Left lung (tissue), 4 donors: ENCODE measurements at regions not wholly inside any gene's neighbourhood (a gene's known extent, or its start where the extent isn't known, plus 50 kb on each side); places are given as distances from the start of the nearest gene placed in this dataset.

Experiments
- ATAC-seq: fragments of 200-7000 bp; cut with Tn5 transposase; one replicate; pipeline ENCODE4 v1.9.1; 2020; ENCODE audit warnings: moderate library complexity
- DNase-seq, 4 donors: peaks; one replicate each; pipeline ENCODE4 v3.0.0-alpha.2; 2013 to 2020
- H3K27ac ChIP-seq, 2 donors: fragments of 200-600 bp; sonication (generic) in 1 of 2; one replicate each; pipeline versions ENCODE4 v1.5.0 to v1.8.0; 2020 to 2021
- H3K27me3 ChIP-seq, 2 donors: fragments of 200-600 bp; sonication (generic) in 1 of 2; one replicate each; pipeline versions ENCODE4 v1.5.0 to v1.8.0; 2020 to 2021
- H3K36me3 ChIP-seq, 2 donors: fragments of 200-600 bp; sonication (generic) in 1 of 2; one replicate each; pipeline versions ENCODE4 v1.5.0 to v1.8.0; 2020 to 2021
- H3K4me1 ChIP-seq, 2 donors: fragments of 200-600 bp; one replicate each; pipeline ENCODE4 v1.8.0; 2021
- H3K4me3 ChIP-seq, 2 donors: fragments of 200-600 bp; sonication (generic) in 1 of 2; one replicate each; pipeline versions ENCODE4 v1.5.0 to v1.8.0; 2020 to 2021; ENCODE audit warnings: mild to moderate bottlenecking in 1 of 2
- H3K9me3 ChIP-seq, 2 donors: fragments of 200-600 bp; sonication (generic) in 1 of 2; one replicate each; pipeline versions ENCODE4 v1.5.0 to v1.8.0; 2020 to 2021
- CTCF ChIP-seq, 2 donors: fragments of 200-600 bp; sonication (generic) in 1 of 2; IDR thresholded peaks; one replicate each; pipeline versions ENCODE4 v1.5.0 to v1.8.0; 2021; ENCODE audit warnings: antibody characterized with exemption in 2 of 2
- intact Hi-C, 2 donors: fragments of 100-400 bp; cut with DNase I; formaldehyde crosslinking; loops; one replicate each; pipeline versions ENCODE4 v1.11.2 to v1.14.2; 2022
- donor health status: DM: no; HTN: yes; CAD: no.
- donor health status: DM: no; HTN: no; CAD: no.

- no peak for DNase-seq
- no peaks in the 10 kb centered on the region for H3K36me3 ChIP-seq
- peak in 1 of 2 donors; percentile 14 for TF ChIP-seq CTCF (IDR thresholded peaks at IDR 0.05)
- intact Hi-C loops = no loop called here
- peak; percentile 47 for ATAC-seq
- no peaks in the 10 kb centered on the region for H3K4me1 ChIP-seq
- peaks cover 0 to 16% of the 10 kb centered on the region in 2 donors for H3K9me3 ChIP-seq
- no peak overlapping the region for H3K27ac ChIP-seq
- H3K4me3 ChIP-seq = no peak overlapping the region
- H3K27me3 ChIP-seq = no peaks in the 10 kb centered on the region
Measured at GRCh38 chr4:12041828-12042227, 613.1 kb upstream of the HS3ST1 start.

- no peak for TF ChIP-seq CTCF (IDR thresholded peaks at IDR 0.05)
- ATAC-seq = no peak
Measured at GRCh38 chr4:12036450-12036849, 607.8 kb upstream of the HS3ST1 start.

GRCh38 chr4:12028258-12028657 is 599.6 kb upstream of the HS3ST1 start:
- H3K27ac ChIP-seq = no peak overlapping the region
- no peaks in the 10 kb centered on the region for H3K4me1 ChIP-seq
- intact Hi-C loops = no loop called here
- DNase-seq (no peak), ATAC-seq (no peak)
- no peaks in the 10 kb centered on the region for H3K36me3 ChIP-seq
- no peaks in the 10 kb centered on the region for H3K9me3 ChIP-seq
- H3K4me3 ChIP-seq = no peak overlapping the region
- TF ChIP-seq CTCF (IDR thresholded peaks at IDR 0.05) = no peak
- no peaks in the 10 kb centered on the region for H3K27me3 ChIP-seq

More at GRCh38 chr4:12036450-12036849, 607.8 kb upstream of the HS3ST1 start:
- H3K36me3 ChIP-seq = no peaks in the 10 kb centered on the region
- intact Hi-C loops = no loop called here
- no peak overlapping the region for H3K4me3 ChIP-seq
- no peaks in the 10 kb centered on the region for H3K4me1 ChIP-seq
- no peak for DNase-seq
- H3K27ac ChIP-seq = no peak overlapping the region
- peaks cover 0 to 16% of the 10 kb centered on the region in 2 donors for H3K9me3 ChIP-seq
- no peaks in the 10 kb centered on the region for H3K27me3 ChIP-seq

- Histone ChIP-seq H3K9me3 (peaks cover 0 to 13% of the 10 kb centered on the region in 2 donors), H3K4me1 (no peaks in the 10 kb centered on the region), H3K36me3 (no peaks in the 10 kb centered on the region), H3K4me3 (no peak overlapping the region), H3K27ac (no peak overlapping the region), H3K27me3 (no peaks in the 10 kb centered on the region)
- ATAC-seq = no peak
- no peak for TF ChIP-seq CTCF (IDR thresholded peaks at IDR 0.05)
- intact Hi-C loops = no loop called here
- DNase-seq = no peak
Measured at GRCh38 chr4:12022409-12022808, 593.7 kb upstream of the HS3ST1 start.

- H3K36me3 ChIP-seq = no peaks in the 10 kb centered on the region
- H3K27me3 ChIP-seq = no peaks in the 10 kb centered on the region
- H3K4me1 ChIP-seq = no peaks in the 10 kb centered on the region
- no peak overlapping the region for H3K27ac ChIP-seq
- peaks cover 0 to 32% of the 10 kb centered on the region in 2 donors for H3K9me3 ChIP-seq
- TF ChIP-seq CTCF (IDR thresholded peaks at IDR 0.05) = no peak
- H3K4me3 ChIP-seq = no peak overlapping the region
- DNase-seq (no peak), ATAC-seq (no peak)
- intact Hi-C loops = no loop called here
Measured at GRCh38 chr4:12016729-12017128, 588.0 kb upstream of the HS3ST1 start.
